HG03520 (cell line): ENCODE measurements at regions not wholly inside any gene's neighbourhood (a gene's known extent, or its start where the extent isn't known, plus 50 kb on each side); places are given as distances from the start of the nearest gene placed in this dataset.
"Not testable (repeated sequence)": the region's sequence is repeated elsewhere in the genome, so short reads cannot be mapped to it uniquely, and the experiment has no call there.

ENCODE experiments used
- ATAC-seq: cut with Tn5 transposase; IDR thresholded peaks from one replicate; pipeline ENCODE4 v1.9.1; 2021; ENCODE audit warnings: mild to moderate bottlenecking, moderate library complexity; ENCODE audit not compliant: unreplicated experiment

DNA sequence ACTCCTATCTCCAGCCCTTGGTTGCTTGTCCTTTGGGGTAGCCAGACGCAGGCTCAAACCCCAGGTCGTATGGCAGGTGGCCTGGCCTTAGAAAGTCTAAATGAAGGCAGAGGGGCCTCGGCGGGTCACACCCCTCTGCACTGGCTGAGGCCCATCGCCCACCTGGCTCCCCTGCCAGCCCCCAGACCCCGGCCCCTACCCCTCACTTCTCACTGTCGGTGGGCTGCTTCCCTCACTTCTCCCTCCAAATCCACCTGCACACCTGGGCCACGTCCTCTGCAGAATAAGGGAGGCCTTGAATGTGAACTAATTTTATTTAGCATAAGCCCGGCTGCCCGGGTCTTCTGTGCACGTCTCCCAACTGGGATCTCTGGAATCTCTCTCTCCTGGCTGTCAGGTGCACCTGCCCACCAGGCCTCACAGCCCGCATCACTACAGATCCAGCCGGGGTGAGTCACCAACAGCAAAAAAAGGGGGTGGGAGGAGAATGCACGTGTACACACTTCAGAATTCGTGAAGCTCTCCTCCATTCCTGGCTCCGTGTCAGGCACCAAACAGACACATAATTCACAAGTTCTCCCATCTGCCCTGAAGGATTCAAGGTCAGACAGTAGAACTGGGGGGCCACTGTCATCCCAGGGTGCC lies 107.5 kb upstream of the SIM2 start:
- no peak for ATAC-seq

DNA sequence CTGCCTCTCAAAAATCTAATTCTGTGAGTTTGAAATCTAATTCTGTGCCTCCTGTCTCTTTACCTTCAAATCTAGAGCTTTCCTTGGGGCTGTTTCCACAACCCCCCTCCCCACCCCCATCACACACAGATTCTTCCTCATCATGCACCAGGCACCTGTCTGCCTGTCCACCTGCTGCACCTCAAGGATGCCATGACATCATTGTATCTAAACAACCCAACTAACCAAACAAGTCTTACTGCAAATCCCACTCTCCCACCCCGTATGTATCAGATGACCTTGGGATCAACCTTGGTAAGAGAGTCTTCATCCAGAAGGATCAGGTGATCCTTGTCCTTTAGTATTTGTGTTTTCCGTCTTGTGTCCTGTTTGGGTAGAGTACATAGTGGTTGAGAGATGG lies 102.7 kb upstream of the SIM2 start:
- no peak for ATAC-seq

DNA sequence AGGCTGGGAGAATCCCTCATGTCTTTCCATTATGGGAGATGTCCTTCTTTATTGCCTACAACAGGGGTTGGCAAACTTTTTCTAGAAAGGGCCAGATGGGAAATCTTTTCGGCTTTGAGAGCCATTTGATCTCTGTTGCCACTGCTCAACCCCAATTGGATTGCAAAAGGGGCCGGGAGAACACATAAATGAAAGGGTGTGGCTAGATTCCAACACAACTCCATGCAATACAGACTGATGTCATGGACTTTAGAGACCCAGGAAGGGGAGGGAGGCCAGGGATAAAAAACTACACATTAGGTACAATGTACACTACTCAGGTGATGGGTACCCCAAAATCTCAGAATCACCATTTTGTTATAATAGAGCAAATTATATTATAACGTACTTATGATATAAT lies 97.6 kb upstream of the SIM2 start:
- no peak for ATAC-seq

DNA sequence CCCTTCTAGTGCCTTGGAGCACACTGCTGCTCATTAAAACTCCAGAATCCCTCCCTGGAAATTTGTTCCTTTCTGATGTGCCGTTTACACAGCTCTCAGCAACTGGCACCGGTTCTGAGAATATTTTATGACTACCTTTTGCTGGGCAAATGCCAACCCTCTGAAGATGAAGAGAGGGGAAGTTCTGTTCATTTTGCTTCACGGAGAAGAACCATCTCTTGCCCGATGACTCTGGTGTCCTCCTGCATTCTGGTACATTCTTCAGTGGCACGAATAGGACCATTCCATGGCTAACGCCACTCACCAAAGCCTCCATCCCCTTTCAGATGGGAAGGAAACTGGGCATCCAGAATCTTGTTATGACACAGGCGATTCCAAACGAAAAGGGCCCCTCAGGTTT lies 96.2 kb upstream of the SIM2 start:
- ATAC-seq, result no peak

DNA sequence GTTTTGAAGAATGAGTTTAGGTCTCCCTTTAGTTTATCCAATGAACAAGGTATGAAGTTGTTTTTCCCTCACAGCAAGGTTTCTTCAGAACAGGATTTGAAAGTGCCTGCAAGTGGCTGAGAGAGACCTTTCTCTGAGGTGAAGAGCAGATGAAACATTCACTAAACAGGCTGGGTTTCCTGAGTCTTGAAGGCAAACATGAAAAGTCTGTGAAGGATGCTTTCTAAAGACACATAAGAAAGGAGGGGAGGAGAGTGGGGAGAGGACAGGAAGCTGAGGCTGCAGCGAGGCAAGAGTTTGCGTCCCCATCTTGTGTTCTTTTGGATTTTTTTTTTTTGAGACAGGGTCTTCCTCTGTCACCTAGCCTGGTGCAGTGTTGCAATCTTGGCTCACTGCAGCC lies 95.7 kb upstream of the SIM2 start:
- ATAC-seq, result no peak

DNA sequence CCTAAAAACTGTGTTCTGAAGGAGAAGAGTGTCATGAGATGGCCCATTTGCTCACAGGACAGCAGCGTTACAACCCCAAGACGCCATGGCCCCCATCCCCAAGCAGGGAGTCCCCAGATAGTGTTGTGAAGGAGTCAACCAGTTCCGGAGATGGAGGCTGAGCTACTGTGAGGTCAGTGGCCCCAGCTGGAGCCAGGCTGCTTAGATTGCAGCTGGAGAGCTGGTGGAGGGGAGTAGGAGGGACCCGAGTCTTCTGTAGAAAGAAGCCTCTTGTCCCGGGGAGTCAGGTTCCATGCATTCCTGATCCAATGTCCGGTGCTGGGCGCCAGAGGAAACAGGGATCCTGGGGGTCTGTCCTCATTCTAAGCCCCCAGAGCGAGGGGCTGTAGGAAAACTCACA lies 93.5 kb upstream of the SIM2 start:
- no peak for ATAC-seq

DNA sequence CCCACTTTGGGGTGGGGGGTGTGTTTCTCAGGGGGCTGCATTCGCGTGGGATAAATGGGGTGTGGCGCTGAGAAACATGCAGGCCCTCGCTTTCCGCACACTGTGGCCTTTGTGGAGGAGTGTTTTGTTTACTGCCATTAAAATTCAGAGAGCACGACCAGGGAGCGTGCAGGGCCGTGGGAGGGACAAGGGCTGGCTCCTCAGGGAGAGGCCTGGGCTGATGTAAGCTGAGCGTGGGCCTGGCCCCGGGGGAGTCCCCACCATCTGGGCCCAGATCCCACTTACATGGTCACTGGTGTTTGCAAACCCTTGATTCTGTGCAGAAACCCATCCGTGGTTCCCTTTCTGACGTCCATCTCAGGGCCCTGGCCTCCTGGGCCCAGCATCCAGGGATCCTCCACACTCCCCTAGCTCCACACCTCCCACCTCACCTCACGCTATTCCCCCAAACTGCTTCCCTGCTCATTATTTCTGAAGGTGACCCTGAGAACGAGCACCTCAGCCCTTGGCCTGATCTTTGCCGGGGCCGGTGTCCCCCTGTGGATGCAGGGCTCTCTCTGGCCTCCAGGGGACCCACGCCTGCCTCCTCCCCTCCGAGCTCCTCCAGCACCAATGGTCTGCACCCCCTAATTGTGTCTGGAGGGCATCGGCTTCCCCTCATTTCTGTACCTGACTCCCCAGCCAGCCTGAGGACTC lies 92.5 kb upstream of the SIM2 start:
- ATAC-seq, result no peak

DNA sequence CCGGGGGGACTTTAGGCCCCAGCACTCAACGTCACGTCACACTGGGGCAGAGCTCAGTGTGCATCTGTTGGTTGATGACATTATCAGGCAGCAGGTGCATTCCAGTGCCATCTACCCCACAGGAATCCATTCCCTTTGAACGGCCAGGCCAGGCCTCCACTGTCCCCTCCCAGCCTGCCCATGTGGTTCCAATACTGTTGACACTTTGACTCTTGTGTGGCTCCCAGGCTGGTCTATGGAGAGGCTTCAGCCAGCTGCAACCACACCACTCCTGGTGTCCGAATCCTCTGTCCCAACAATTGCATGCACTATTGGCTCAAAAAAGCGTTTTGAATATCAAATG lies 92.0 kb upstream of the SIM2 start:
- no peak for ATAC-seq

DNA sequence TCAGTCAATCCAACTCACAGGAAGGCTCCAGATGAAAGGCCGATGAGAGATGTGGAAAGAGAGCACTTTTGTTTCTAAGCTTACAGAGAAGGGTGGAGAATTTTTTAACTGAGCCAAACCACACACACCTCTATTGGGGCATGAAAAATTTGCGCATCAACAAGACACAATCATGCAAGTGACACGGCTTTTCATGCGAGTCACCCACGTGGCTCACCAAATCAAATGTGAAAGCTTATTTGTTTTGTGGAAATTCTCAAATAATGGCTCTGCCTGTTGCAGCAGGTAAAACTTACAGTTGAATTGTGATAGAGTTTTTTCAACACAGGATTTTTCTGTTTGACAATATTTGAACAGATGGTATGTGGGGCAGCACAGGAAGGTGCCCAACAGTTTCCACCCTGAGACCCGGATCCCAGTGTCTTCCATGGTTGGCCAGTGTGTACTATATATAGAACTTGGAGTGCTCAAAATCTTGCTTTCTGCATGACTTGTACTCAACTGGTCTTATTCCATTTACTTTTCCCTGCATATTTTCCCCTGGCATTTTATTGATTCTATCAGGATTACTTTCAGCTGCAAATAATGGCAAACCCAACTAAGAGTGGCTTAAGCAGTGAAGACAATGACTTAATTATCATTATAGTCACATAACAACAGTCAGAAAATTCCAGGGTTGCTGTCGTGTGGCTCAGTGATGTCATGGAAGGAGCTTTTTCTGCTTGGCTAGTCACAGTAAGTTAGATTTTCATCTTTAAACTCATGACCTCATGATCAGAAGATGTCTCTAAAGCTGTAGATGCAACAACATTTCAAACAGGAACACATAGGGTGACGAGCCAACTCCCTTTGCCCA lies 90.6 kb upstream of the SIM2 start:
- no peak for ATAC-seq

DNA sequence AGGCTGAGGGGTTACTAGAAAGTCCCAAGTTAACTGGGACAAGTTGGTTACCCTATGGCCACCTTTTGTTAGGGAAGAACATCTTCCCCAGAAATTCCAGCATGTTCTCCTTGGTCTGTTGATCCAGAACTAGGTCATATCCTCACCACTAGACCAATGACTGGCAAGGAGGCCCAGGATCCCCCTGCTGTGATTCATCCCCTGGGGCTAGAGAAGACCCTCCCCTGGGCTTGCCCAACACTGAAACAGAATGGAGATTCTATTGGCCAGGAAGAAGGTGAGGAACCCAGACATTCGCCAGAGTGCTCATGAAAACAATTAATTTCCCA lies 90.1 kb upstream of the SIM2 start:
- no peak for ATAC-seq

DNA sequence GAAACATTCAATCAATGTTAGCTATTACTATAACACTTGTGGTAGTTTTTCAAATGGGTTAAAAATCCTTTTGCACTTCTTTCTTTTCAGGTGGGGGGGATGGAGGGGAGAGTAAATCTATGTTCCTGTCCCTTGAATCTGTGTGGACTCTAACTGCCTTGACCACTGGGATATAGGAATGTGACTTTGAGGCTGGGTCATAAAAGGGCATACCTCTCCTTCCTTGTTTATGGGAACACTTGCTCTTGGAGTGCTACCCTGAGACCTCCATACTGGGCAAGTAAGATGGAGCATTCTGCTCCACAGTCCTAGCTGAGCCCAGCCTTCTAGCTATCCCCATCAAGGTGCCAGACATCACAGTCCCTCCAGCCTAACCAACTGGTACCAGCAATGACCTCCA lies 89.3 kb upstream of the SIM2 start:
- ATAC-seq, result no peak

DNA sequence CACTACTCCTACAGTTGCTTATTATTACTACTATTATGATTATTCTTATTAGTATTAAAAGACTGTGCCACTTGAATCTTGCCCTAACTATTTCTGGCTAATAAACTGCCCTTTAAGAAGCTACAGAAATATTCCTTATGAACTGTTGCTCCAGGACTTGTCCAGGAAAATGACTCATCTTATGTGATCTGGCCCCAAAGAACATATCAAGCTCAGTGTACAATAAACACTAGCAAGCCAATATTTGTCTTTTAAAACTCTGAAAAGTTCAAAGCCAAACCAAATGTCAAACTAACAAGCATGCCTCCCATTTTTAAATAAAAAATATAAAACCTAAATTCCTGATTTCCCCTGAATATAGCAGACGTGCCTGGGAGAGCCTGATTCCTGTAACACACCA lies 88.7 kb upstream of the SIM2 start:
- no peak for ATAC-seq

DNA sequence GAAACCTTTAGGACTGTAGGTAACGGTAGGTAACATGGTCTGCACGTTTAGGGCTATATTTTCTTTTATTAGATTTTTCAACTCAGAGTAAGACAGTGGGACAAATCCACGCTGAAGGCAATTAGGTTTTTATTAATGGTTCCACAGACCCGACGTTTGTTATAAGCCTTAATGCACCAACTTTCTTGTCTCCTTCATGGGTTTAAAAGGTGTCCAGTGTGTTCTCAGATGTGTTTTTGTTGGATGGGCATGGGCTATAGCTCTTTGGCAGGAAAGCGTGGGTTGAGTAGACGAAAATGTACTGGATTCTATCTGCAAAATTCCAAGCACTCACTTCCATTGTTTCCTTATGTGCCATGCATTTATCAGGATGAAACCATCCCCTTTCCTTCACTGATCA lies 88.0 kb upstream of the SIM2 start:
- no peak for ATAC-seq

DNA sequence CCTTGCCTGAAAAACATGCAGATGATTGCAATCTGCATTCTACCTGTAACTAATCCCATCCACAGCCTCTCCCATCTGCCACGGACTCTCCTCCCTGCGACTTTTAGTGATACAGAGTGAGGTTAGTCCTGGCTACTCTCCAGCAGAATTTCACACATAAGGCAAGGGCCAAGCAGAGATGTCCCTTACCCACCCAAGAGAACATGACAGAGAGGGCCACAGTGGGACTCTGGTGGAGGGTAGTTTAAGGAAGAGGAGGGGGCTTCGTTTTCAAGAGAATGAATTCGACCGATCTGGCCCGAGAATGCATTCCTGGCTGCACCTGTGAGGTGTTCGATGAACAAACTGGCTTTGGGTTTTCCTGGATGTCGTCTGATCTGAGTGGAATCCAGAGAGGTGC lies 87.5 kb upstream of the SIM2 start:
- ATAC-seq, result no peak

DNA sequence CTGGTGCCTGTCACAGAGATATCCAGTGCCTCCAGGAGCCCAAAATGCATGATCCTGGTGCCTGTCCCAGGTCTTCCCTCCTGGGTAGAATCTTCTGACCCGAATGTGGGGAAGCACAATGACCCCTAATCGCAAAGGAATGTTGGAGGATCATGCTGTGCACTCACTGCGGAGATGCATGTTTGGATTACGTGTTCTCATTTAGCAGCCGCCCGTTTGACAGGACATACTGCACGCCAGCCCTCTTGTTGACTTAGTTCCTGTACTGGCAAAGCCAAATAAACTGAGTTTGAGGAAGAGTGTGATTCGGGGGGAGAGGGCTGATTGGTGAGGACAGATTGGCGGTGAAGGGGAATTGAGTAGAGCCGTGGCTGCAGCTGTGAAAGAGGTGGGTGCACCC lies 85.9 kb upstream of the SIM2 start:
- ATAC-seq, result no peak

DNA sequence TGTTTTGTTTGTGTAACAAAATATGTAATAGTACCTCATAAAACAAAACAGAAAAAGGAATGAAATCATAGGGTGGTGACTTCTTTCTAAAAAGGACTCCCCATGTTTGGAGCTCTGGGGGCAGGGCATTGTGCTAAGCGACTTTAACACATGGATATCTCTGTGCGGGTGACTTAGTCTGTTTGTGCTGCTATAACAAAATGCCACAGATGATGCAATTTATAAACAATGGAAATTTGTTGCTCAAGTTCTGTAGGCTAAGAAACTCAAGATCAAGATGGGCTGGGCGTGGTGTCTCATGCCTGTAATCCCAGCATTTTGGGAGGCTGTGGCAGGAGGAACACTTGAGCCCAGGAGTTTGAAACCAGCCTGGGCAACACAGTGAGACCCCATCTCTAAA lies 85.4 kb upstream of the SIM2 start:
- ATAC-seq, result no peak

DNA sequence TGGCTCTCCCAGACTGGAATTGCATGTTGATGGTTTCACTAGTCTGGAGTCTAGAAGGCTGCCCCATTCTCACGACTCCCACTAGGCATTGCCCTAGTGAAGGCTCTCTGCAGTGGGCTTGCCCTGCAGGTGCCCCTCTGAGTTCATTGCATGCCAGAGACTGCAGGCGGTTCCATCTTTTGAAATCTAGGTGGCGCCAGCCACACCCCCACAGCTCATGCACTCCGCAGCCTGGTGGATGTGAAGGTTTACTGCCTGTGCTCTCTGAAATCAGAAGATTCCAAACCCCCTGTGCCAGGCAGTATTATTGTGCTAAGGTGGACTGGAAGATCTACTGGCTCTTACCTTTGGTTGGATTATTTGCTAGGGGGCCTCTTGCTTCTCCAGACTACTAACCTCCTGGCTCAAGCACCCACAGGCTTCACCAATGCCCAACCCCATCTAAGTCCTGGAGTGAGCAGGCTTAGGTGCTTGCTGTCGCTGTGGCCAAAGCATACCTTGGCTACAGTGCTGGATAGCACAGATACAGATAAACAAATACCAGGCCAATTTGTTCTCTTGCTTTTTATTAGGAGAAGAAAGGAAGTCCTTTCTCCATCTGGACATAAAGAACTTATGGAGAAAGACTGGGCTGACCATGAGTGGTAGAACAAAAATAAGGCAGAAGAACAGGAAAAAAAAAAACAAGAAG lies 83.5 kb upstream of the SIM2 start:
- no peak for ATAC-seq

DNA sequence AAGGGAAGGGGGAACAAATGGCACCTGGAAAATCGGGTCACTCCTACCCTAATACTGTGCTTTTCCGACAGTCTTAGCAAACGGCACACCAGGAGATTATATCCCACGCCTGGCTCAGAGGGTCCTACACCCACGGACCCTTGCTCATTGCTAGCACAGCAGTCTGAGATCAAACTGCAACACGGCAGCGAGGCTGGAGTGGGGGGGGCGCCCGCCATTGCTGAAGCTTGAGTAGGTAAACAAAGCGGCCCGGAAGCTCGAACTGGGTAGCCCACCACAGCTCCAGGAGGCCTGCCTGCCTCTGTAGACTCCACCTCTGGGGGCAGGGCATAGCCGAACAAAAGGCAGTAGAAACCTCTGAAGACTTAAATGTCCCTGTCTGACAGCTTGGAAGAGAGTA lies 82.1 kb upstream of the SIM2 start:
- not testable (repeated sequence) for ATAC-seq

DNA sequence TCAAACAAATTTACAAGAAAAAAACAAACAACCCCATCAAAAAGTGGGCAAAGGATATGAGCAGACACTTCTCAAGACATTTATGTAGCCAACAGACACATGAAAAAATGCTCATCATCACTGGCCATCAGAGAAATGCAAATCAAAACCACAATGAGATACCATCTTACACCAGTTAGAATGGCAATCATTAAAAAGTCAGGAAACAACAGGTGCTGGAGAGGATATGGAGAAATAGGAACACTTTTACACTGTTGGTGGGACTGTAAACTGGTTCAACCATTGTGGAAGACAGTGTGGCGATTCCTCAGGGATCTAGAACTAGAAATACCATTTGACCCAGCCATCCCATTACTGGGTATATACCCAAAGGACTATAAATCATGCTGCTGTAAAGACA lies 77.1 kb upstream of the SIM2 start:
- not testable (repeated sequence) for ATAC-seq

DNA sequence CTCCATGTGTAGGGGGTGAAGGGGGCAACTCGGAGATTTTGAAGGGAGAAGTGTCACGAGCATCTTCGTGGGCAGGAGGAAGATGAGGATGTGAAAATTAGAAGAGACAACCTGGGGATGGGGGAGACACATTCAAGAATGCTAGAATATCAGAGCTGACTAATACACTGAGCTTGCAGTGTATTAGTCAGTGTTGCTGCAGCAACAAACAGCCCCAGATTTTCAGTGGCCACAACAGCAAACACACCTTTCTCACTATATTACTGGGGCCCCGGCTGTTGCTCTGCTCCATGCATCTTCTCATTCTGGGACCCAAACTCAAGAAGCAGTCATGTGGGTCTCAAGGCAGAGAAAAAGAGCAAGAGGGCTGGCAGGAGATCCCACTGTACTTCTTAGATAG lies 74.8 kb upstream of the SIM2 start:
- ATAC-seq, result no peak

DNA sequence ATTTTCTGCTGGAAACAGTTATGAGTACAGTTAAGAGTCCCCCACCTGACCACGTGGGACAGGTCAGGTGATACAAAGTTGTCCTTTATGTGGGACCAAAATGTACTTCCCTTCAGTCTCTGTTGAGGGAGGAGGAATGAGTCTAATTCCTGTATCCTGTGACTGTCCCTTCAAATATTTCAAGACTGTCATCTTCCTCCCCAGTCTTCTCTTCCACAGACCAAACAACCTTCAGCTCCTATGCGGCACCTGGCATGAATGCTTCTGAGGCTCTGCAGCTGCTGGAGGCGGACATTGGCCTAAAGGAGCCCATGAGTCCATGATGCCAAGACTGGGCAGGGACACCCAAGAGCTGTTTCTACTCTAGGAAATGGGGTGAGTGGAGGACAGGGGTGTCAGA lies 72.1 kb upstream of the SIM2 start:
- no peak for ATAC-seq

DNA sequence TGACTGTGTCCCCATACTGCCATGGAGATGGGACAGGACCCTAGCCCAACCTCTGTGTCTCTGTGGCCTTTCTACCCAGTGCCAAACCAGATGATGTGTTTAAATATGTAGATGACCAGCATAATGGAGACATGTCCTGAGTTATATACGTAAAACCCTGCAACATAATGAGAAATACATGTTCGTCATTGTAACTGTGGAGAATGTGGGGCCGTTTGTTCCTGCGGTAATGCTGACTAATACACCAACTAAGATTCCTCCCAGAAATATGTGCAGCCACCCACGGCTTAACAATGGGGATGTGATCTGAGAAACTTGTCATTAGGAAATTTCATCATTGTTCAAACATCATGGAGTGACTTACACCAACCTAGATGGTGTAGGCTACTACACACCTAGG lies 71.7 kb upstream of the SIM2 start:
- ATAC-seq, result no peak
